ENCODE measurements at regions not wholly inside any gene's neighbourhood (a gene's known extent, or its start where the extent isn't known, plus 50 kb on each side); places are given as distances from the start of the nearest gene placed in this dataset.
A peak's percentile ranks its signal among the peaks of the same experiment; 100 is the strongest.

DNA sequence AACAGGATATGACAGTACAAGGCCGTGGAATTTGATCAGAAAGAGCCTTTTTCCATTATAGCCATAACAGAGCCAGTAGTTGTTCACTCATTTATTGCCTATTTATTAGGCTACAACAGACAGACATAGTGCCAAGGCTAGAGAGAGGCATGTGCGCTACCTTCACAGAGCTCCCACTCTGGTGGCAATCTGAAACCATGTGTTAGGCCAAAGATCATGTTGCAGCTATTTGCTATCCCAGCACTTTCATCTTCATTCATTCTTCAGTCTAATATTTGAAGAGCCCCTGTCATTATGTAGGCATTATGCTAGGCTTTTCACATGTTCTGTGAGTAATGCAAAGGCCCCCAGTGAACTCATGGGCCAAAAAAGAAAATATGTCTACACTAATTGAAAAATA, 404.8 kb downstream of the IGSF11 start:
- peaks cover 9% of the 10 kb centered on the region for H3K4me1 Mint-ChIP-seq (ENCODE audit: unreplicated experiment)
- no peak overlapping the region for H3K27ac Mint-ChIP-seq
- H3K27me3 Mint-ChIP-seq = peaks cover 2% of the 10 kb centered on the region
- peaks cover 4% of the 10 kb centered on the region for H3K9me3 Mint-ChIP-seq
- no peaks in the 10 kb centered on the region for H3K36me3 Mint-ChIP-seq
- no peak for DNase-seq (ENCODE audit: extremely low spot score, unreplicated experiment)
- H3K4me3 Mint-ChIP-seq = no peak overlapping the region
- TF ChIP-seq, protein P1, sequence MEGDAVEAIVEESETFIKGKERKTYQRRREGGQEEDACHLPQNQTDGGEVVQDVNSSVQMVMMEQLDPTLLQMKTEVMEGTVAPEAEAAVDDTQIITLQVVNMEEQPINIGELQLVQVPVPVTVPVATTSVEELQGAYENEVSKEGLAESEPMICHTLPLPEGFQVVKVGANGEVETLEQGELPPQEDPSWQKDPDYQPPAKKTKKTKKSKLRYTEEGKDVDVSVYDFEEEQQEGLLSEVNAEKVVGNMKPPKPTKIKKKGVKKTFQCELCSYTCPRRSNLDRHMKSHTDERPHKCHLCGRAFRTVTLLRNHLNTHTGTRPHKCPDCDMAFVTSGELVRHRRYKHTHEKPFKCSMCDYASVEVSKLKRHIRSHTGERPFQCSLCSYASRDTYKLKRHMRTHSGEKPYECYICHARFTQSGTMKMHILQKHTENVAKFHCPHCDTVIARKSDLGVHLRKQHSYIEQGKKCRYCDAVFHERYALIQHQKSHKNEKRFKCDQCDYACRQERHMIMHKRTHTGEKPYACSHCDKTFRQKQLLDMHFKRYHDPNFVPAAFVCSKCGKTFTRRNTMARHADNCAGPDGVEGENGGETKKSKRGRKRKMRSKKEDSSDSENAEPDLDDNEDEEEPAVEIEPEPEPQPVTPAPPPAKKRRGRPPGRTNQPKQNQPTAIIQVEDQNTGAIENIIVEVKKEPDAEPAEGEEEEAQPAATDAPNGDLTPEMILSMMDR (conservative IDR thresholded peaks at IDR 0.05) = no peak

DNA sequence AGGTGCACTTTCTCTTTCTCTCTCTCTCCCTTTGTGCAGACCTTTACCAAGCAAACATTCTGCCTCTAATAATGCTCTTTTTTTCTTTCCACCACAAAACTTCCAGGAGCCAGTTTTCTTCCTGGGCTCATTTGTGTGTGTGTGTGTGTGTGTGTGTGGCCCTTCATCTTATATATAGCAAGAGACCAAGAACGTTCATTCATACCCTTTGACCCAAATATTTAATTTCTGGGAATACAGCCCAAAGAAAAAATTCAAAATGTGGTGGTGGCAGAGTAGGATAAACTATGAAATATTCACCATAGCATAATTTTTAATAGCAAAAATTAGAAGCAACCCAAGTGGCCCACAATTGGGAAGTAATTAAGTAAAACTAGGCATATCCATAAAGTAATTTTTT, 398.9 kb downstream of the IGSF11 start:
- H3K27me3 Mint-ChIP-seq = peaks cover 13% of the 10 kb centered on the region

DNA sequence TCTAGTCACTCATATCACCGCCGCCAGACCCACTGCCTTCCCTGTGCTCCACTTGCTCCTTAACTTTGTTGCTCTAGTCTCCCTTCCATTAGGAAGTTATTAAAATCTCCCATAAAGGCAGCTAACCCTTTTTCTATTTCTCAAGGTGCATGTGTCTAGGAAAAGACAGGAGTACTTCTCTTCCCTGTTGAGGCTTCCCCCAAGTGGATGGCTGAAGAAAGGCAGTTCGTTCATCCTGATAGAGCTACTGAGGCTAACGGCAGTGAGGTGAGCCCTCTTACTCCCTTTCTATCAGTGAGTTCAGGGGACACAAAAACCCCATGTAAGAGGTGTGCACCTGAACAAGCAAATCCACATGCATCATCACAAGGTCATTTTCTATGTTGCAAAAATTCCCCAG, 397.8 kb downstream of the IGSF11 start:
- H3K27me3 Mint-ChIP-seq = peaks cover 18% of the 10 kb centered on the region
- no peak for DNase-seq (ENCODE audit: extremely low spot score, unreplicated experiment)
- H3K4me3 Mint-ChIP-seq = no peak overlapping the region
- TF ChIP-seq, protein P1 (conservative IDR thresholded peaks at IDR 0.05) = peak; percentile 42
- no peak overlapping the region for H3K27ac Mint-ChIP-seq
- peaks cover 17% of the 10 kb centered on the region for H3K4me1 Mint-ChIP-seq (ENCODE audit: unreplicated experiment)
- no peaks in the 10 kb centered on the region for H3K36me3 Mint-ChIP-seq
- no peaks in the 10 kb centered on the region for H3K9me3 Mint-ChIP-seq

More for the DNA sequence above, 398.9 kb downstream of the IGSF11 start:
- no peak for DNase-seq (ENCODE audit: extremely low spot score, unreplicated experiment)
- no peak overlapping the region for H3K27ac Mint-ChIP-seq
- TF ChIP-seq, protein P1 (conservative IDR thresholded peaks at IDR 0.05) = no peak
- H3K4me1 Mint-ChIP-seq (ENCODE audit: unreplicated experiment) = peaks cover 12% of the 10 kb centered on the region
- peaks cover 4% of the 10 kb centered on the region for H3K9me3 Mint-ChIP-seq
- H3K36me3 Mint-ChIP-seq = no peaks in the 10 kb centered on the region
- H3K4me3 Mint-ChIP-seq = no peak overlapping the region

DNA sequence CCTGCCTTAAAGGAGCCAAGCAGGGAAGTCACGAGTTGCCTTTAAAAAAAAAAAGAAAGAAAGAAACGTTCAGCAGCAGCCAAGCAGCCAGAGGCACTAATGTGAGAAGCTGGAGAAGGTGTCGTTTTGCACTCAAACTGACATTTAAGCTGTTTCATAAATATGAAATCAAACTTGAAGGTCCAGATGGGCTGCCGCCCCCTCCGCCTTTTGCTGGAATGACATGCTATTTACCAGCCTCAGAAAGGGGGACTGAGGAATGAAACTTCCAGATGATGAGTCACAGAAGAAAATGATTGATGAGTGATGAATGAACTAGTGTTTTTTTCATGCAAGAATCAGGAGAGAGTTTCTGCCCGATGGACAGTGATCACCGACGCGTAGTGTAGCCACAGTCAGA, 396.8 kb downstream of the IGSF11 start:
- Mint-ChIP-seq H3K9me3 (no peaks in the 10 kb centered on the region), H3K4me1 (ENCODE audit: unreplicated experiment) (peaks cover 18% of the 10 kb centered on the region), H3K36me3 (no peaks in the 10 kb centered on the region), H3K4me3 (peak overlapping the region; percentile 56), H3K27ac (peak overlapping the region; percentile 8), H3K27me3 (peaks cover 19% of the 10 kb centered on the region)
- TF ChIP-seq, protein P1 (conservative IDR thresholded peaks at IDR 0.05) = no peak
- DNase-seq (ENCODE audit: extremely low spot score, unreplicated experiment) = no peak

DNA sequence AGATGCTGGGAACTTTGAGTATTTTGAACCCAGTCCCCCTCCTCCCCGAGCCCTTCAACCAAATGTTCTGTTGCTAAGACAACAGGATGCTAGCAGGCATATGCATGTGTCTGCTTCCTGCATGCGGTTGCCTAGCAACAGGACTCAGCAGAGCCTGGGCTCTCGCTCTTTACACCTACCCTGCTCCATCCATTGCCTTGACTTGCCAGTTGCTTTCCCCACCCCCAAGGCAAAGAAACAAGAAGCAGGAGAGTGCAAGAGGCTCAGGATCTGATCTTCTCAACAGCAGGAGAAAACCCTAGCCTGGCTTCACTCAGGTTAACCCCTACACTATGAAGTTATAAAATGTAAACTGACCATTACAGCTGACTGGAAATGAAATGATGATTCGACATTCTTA, 393.0 kb downstream of the IGSF11 start:
- no peaks in the 10 kb centered on the region for H3K9me3 Mint-ChIP-seq
- TF ChIP-seq, protein P1 (conservative IDR thresholded peaks at IDR 0.05) = no peak
- no peak overlapping the region for H3K4me3 Mint-ChIP-seq
- peaks cover 30% of the 10 kb centered on the region for H3K27me3 Mint-ChIP-seq
- DNase-seq (ENCODE audit: extremely low spot score, unreplicated experiment) = no peak
- H3K27ac Mint-ChIP-seq = no peak overlapping the region
- no peaks in the 10 kb centered on the region for H3K36me3 Mint-ChIP-seq
- H3K4me1 Mint-ChIP-seq (ENCODE audit: unreplicated experiment) = peaks cover 15% of the 10 kb centered on the region

DNA sequence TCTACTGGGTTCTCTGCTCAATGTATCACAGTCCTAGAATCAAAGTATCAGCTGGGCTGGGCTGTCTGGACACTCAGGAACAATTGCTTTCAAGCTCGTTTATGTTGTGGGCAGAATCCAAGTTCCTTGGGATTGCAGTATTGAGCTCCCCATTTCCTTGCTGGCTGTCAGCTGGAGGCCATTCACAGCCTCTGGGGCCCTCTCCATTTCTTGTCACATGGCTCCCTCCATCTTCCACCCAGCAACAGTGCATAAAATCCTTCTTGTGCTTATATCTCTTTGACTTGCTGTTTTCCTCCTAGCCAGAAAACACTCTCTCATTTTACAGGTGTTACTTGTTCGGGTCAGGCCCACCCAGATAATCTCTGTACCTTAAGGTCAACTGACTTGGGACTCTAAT, 363.5 kb downstream of the IGSF11 start:
- no peak for DNase-seq (ENCODE audit: extremely low spot score, unreplicated experiment)
- no peak overlapping the region for H3K27ac Mint-ChIP-seq
- TF ChIP-seq, protein P1 (conservative IDR thresholded peaks at IDR 0.05) = no peak
- no peak overlapping the region for H3K4me3 Mint-ChIP-seq
- H3K4me1 Mint-ChIP-seq (ENCODE audit: unreplicated experiment) = no peaks in the 10 kb centered on the region
- no peaks in the 10 kb centered on the region for H3K9me3 Mint-ChIP-seq
- H3K36me3 Mint-ChIP-seq = no peaks in the 10 kb centered on the region
- H3K27me3 Mint-ChIP-seq = no peaks in the 10 kb centered on the region

All from type B pancreatic cell (in vitro differentiated cells).